ENCODE measurements at regions not wholly inside any gene's neighbourhood (a gene's known extent, or its start where the extent isn't known, plus 50 kb on each side); places are given as distances from the start of the nearest gene placed in this dataset.
"Not testable (repeated sequence)": the region's sequence is repeated elsewhere in the genome, so short reads cannot be mapped to it uniquely, and the experiment has no call there.

GRCh38 chrY:18606251-18606650 is 59.7 kb downstream of the HSFY1 start:
- TF ChIP-seq CTCF (IDR thresholded peaks at IDR 0.05); EP300 (IDR thresholded peaks at IDR 0.05); POLR2A (IDR thresholded peaks at IDR 0.05; ENCODE audit: low read depth); POLR2AphosphoS5 (IDR thresholded peaks at IDR 0.05): not testable (repeated sequence)
